ENCODE measurements at regions not wholly inside any gene's neighbourhood (a gene's known extent, or its start where the extent isn't known, plus 50 kb on each side); places are given as distances from the start of the nearest gene placed in this dataset.

- H3K4me3 ChIP-seq (replicated peaks; ENCODE audit: low read depth, low read length), result no peak overlapping the region
- no peak for DNase-seq (ENCODE audit: extremely low read depth, low read depth)
- no peak for TF ChIP-seq CTCF (IDR thresholded peaks at IDR 0.05; ENCODE audit: low read depth, low read length, missing control alignments)
These were observed 902.9 kb downstream of the LTN1 start for GRCh38 chr21:28089599-28090441.

DNA sequence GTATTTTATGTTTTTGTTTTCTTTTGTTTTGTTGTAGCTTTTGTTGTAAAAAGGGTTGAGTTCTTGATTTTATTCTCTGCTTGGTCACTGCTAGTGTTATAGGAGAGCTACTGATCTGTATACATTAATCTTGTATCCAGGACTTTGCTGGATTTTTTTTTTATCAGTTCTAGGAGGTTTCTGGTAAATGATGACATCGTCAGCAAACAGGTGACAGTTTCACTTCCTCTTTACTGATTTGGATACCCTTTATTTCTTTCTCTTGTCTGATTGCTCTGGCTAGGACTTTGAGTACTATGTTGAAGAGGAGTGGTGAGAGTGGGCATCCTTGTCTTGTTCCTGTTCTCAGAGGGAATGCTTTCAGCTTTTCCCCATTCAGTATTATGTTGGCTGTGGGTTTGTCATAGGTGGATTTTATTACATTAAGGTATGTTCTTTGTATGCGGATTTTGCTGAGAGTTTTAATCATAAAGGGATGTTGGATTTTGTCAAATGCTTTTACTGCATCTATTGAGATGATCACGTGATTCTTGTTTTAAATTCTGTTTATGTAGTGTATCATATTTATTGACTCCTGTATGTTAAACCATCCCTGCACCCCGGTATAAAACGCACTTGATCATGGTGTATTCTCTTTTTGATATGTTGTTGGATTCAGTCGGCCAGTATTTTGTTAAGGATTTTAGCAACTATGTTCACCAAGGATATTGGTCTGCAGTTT is 905.7 kb downstream of the LTN1 start:
- DNase-seq (ENCODE audit: extremely low read depth, low read depth), result no peak
- TF ChIP-seq CTCF (IDR thresholded peaks at IDR 0.05; ENCODE audit: low read depth, low read length, missing control alignments), result no peak
- no peak overlapping the region for H3K4me3 ChIP-seq (replicated peaks; ENCODE audit: low read depth, low read length)

DNA sequence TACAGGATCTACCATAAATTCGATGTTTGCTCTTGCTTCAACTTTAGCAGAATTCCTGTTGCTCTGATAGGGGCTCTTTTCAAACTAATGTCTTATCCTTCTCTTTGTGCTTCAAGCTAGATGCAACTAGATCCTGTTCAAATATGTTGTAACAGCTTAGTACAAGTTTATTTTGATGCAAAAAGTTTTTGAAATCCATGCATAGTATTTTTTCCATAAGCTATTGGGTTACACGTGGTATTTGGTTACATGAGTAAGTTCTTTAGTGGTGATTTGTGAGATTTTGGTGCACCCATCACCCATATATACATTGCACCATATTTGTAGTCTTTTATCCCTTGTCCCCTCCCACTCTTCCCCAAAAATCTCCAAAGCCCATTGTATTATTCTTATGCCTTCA is 907.7 kb downstream of the LTN1 start:
- no peak overlapping the region for H3K4me3 ChIP-seq (replicated peaks; ENCODE audit: low read depth, low read length)
- TF ChIP-seq CTCF (IDR thresholded peaks at IDR 0.05; ENCODE audit: low read depth, low read length, missing control alignments), result no peak
- no peak for DNase-seq (ENCODE audit: extremely low read depth, low read depth)

- TF ChIP-seq CTCF (IDR thresholded peaks at IDR 0.05; ENCODE audit: low read depth, low read length, missing control alignments), result no peak
- no peak for DNase-seq (ENCODE audit: extremely low read depth, low read depth)
- no peak overlapping the region for H3K4me3 ChIP-seq (replicated peaks; ENCODE audit: low read depth, low read length)
These were observed 909.3 kb downstream of the LTN1 start for GRCh38 chr21:28083350-28083749.

- TF ChIP-seq CTCF (IDR thresholded peaks at IDR 0.05; ENCODE audit: low read depth, low read length, missing control alignments), result no peak
These were observed 914.6 kb downstream of the LTN1 start for GRCh38 chr21:28078126-28078525.

DNA sequence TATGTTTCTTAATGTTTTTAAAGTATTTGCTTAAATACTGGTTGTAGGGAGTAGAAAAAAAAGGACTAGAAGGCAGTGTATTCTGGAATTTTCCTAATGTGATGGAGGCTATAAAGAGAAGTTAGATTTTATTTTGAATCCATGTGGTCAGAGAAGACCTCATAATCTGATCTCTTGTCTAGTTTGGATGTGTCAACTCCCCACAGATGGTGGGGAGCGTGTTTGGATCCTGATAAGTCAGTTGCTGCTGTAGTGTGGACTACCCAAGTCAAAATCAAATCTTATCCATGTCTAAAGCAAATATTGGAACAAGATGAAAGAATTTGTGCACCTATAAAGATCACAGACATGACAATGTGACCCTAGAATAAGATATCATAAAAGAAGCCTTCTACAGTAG is 918.0 kb downstream of the LTN1 start:
- no peak for DNase-seq (ENCODE audit: extremely low read depth, low read depth)
- H3K4me3 ChIP-seq (replicated peaks; ENCODE audit: low read depth, low read length), result no peak overlapping the region
- TF ChIP-seq CTCF (IDR thresholded peaks at IDR 0.05; ENCODE audit: low read depth, low read length, missing control alignments), result no peak

More at GRCh38 chr21:28078126-28078525, 914.6 kb downstream of the LTN1 start:
- DNase-seq (ENCODE audit: extremely low read depth, low read depth), result no peak
- no peak overlapping the region for H3K4me3 ChIP-seq (replicated peaks; ENCODE audit: low read depth, low read length)

Data from HFF-Myc (cell line).